ENCODE measurements at regions not wholly inside any gene's neighbourhood (a gene's known extent, or its start where the extent isn't known, plus 50 kb on each side); places are given as distances from the start of the nearest gene placed in this dataset.
"Not testable (repeated sequence)": the region's sequence is repeated elsewhere in the genome, so short reads cannot be mapped to it uniquely, and the experiment has no call there.

DNA sequence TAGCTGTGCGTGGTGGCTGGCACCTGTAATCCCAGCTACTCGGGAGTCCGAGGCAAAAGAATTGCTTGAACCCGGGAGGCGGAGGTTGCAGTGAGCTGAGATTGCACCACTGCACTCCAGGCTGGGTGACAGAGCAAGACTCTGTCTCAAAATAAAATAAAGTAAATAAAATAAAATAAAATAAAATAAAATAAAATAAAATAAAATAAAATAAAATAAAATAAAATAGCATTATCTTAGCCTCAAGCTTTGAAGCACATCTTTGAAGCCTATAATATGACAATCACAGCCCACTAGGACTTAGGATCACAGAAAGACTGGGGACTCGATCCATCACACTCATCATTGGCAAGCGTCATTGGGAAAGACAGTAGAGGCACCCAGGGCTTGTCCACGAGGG is 349.1 kb downstream of the SHANK2 start:
- H3K27ac ChIP-seq, H3K4me3 ChIP-seq: not testable (repeated sequence)

GRCh38 chr11:70906101-70906500 is 346.3 kb downstream of the SHANK2 start:
- H3K27ac ChIP-seq: no peak overlapping the region

DNA sequence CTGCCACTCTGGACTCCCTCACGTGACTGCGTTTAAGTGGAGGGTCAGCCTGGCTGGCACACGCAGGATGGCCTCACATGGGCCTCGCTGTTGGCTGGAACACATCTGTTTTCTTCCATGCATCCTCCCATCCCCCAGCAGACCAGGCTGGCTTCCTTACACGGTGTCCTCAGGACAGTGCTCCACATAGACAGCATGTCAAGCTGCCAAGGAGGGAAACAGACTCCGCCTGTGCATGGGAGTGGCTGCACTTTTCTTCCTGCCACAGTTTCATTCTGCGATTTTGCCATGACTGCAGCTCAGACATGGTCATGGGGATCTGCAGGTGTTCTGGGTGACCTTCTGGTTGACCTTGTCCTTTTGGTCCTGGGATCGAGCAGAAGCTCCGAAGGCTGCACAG is 344.2 kb downstream of the SHANK2 start:
- Histone ChIP-seq H3K27ac (no peak overlapping the region), H3K4me3 (no peak overlapping the region)

More at GRCh38 chr11:70906101-70906500, 346.3 kb downstream of the SHANK2 start:
- H3K4me3 ChIP-seq: no peak overlapping the region

DNA sequence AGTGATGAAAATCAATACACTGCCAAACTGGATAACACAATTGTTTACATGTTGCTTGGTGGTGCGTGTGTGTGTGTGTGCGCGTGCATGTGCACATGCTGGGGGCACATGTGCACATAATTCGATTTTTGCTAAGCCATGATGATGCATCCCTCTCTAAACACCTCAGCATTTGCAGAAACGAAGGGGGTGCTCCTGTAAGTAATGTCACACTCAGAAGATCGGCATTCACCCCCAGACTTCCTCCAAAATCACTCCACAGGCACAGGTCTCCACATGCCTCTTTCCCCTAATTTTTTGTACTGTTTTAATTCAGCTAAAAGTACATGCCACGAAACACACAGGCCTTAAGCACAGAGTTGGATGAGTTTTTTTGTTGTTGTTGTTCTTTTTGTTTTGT is 341.5 kb downstream of the SHANK2 start:
- Histone ChIP-seq H3K4me3 (no peak overlapping the region), H3K27ac (no peak overlapping the region)

DNA sequence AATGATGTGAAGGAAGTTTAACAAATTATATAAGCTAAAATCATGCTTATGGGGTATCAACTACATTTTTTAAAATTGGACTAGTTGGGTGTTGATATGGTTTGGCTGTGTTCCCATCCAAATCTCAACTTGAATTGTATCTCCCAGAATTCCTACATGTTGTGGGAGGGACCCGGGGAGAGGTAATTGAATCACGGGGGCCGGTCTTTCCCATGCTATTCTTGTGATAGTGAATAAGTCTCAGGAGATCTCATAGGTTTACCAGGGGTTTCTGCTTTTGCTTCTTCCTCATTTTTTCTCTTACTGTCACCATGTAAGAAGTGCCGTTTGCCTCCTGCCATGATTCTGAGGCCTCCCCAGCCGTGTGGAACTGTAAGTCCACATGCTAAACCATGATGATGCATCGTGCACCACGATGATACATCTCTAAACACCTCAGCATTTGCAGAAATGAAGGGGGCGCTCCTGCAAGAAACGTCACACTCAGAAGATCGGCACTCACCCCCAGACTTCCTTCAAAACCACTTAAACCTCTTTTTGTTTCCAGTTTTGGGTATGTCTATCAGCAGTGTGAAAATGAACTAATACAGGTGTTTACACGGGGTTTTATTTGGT is 340.0 kb downstream of the SHANK2 start:
- Histone ChIP-seq H3K4me3 (no peak overlapping the region), H3K27ac (no peak overlapping the region)

DNA sequence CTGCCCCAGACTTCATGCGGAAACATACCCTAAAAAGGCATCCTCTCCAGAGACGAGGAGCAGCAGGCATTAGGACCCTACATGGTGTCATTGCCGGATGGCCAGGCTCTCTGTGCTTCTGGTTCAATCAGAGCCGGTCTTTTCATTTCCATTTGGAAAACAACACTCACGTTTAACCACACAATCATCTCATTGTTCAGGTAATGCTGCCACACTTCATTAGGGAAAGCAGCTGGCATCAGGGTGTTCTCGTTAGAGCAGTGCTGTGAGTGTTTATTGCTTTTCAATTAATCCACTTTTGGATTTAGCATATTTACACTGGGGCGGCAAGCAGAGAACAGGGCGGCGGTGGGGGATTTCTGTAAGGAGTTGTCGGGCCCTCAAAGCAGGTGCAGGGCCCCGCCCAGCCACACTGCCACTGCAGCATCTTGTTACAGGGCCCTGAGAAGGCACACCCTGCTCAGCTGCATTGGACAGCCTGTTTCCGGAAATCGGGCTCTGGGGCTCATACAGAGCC is 338.6 kb downstream of the SHANK2 start:
- Histone ChIP-seq H3K4me3 (no peak overlapping the region), H3K27ac (no peak overlapping the region)

DNA sequence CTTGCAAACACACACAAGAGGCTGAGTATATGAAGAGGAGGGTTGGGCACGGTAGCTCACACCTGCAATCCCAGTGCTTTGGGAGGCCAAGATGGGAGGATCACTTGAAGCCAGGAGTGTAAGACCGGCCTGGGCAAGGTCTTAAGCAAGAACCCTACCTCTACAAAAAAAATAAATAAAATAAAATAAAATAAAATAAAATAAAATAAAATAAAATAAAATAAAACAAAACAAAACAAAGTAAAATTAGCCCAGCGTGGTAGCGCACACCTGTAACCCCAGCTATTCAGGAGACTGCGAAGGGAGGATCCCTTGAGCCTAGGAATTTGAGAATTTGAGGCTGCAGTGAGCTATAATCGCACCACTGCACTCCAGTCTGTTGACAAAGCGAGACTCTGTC is 337.9 kb downstream of the SHANK2 start:
- Histone ChIP-seq H3K4me3 (no peak overlapping the region), H3K27ac (no peak overlapping the region)

- no peak overlapping the region for H3K27ac ChIP-seq
These were observed 337.0 kb downstream of the SHANK2 start for GRCh38 chr11:70915158-70915985.

GRCh38 chr11:70916351-70916750 is 336.0 kb downstream of the SHANK2 start:
- no peak overlapping the region for H3K27ac ChIP-seq
- H3K4me3 ChIP-seq: no peak overlapping the region

More at GRCh38 chr11:70915158-70915985, 337.0 kb downstream of the SHANK2 start:
- no peak overlapping the region for H3K4me3 ChIP-seq

GRCh38 chr11:70918242-70918641 is 334.1 kb downstream of the SHANK2 start:
- H3K4me3 ChIP-seq: no peak overlapping the region

DNA sequence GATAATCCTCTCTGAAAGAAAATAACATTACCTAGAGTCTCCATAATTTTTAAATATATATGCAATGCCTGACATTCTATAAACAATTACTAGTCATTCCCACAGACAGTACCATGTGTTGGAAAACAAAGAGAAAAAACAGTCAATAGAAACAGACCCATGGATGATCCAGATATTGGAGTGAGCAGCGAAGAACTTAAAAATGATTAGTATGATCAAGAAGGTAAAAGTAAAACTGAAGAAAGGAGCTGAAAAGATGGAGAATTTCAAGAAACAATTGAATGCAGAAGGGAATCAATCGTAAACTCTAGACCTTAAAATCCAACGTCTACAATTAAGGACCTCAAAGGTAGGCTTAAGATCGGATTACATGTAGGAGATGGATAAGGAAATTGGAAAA is 330.6 kb downstream of the SHANK2 start:
- Histone ChIP-seq H3K4me3 (no peak overlapping the region), H3K27ac (no peak overlapping the region)

More at GRCh38 chr11:70918242-70918641, 334.1 kb downstream of the SHANK2 start:
- H3K27ac ChIP-seq: no peak overlapping the region

DNA sequence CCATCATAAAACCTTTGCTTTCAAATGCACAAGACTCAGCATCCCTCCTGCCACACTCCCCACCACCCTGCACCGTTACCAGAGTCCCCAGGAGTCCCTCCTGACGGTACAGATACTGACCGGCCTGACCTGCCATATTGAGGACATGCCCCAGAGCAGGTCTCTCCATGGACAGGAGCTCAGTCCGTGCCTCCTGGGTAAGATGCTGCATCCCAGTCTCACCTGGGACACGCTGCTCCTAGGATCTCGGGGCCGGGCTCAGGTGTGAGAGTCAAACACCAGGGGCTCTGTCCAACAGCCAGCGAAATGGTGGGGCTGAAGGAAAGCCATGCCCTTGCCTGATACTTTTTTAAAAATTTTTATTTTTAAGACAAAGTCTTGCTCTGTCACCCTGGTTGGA is 328.3 kb downstream of the SHANK2 start:
- Histone ChIP-seq H3K4me3 (no peak overlapping the region), H3K27ac (no peak overlapping the region)

DNA sequence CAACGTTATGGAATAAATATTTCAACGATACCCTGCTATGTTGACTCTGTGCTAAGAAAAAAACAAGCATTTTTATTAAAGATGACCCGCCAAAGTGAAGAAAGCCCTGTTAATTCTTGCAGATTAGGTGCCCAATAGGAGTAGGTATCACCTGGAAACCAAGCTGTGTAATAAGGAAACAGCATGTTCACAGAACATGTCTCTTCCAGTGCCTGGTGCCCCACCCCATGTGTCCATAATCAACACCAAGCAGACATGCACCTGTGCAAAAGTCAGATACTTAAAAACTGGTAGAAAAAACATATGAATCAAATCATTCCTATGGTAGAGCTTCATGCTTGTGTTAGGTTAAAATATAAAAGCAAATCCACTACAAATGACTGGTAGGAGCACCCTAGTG is 327.1 kb downstream of the SHANK2 start:
- Histone ChIP-seq H3K27ac (no peak overlapping the region), H3K4me3 (no peak overlapping the region)

DNA sequence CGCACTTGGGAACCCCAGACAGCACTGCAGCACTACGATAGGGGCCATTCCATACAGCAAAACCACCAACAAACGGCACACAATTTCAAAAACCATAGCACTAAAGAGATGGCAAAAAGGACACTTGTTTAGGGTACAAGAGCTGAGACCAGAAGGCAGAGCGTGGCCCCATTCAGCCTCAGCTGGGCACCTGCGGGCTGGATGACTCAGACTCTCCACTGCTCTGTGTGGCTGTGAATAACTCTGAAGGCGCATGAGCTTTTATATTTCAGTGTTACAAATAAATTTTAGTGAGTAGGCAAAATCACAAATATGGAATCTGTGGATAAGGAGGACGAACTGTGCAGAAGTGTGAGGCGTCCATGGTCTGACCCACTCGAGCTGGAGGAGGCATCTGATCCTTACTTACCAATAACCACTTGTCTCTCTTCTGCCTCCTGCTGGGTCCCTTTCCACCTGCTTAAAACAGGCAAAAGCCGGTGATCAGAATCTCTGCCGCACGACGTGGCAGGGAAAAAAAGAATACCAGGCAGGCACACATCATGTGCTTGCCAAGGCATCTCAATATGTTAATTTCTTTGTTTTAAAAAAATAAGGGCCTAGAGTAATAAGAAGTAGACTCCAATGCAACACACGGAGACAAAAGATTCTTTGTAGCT is 325.7 kb downstream of the SHANK2 start:
- no peak overlapping the region for H3K27ac ChIP-seq
- no peak overlapping the region for H3K4me3 ChIP-seq

DNA sequence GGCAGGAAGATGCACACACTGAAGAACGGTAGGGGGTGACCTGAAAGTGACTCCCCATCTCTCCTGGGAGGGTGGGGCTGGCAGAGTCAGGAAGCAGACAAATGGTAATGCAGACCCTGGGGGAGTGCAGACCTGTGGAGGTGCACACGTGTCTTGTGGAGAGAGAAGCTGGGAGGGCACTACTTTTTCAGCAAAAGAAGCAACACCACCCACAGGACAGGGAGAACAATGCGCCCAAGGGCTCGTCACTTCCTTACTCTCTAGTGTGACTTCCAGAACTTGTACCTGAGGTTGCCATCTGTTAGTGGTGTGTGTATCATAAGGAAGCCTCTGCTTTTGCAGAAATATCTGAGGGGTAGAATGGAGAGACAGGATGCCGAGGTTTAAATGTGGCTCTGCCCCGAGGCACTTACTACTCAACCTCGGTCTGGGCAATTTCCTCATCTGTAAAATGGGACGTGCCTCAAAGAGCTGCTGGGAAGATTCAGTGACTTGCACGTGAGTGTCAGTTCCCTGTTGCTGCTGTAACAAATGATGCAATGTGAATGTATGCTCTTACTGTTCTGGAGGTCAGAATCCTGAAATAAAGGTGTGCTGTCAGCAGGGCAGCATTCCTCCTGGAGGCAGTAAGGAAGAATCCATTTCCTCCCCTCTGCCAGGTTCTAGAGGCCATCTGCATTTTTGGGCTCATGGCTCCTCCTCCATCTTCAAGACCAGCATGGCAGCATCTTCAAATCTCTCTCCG is 323.4 kb downstream of the SHANK2 start:
- no peak overlapping the region for H3K27ac ChIP-seq
- H3K4me3 ChIP-seq: no peak overlapping the region

DNA sequence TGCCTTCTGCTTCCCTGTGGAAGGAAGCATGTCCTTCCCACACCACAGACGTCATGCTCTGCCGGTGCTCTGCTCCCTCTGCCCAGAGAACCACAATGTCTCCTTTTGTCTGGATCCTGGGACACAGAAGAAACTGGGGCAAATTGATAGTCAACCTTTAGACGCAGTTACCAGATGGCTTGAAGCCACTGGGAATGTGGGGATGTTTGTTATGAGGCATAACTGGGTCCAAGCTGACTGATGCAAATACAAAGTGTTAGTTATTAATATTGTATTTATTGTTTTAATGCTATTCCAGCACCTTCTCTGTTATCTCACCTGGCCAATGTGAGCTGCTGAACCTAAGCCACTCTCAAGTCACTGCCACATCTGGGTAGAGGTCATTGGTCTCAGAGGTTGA is 322.2 kb downstream of the SHANK2 start:
- no peak overlapping the region for H3K4me3 ChIP-seq
- no peak overlapping the region for H3K27ac ChIP-seq

DNA sequence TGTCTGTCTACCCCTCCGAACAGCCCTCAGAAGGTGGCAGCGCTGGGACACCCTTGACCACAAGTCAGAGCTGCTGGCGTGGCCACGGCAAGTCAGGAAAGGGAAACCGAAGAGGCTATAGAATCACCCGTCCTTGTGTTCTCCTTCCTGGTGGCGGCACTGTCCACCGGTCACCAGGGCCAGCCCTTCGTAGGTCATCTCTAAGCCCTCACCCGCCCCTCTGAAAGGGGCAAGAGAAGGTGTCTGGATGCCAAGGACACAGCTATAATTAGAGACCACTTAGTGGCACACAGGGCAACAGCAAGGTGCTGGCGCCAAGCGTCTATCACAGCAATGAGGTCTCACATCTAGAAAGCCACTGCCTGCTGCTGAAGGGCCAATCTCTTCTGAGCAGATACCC is 320.9 kb downstream of the SHANK2 start:
- no peak overlapping the region for H3K27ac ChIP-seq
- H3K4me3 ChIP-seq: no peak overlapping the region

DNA sequence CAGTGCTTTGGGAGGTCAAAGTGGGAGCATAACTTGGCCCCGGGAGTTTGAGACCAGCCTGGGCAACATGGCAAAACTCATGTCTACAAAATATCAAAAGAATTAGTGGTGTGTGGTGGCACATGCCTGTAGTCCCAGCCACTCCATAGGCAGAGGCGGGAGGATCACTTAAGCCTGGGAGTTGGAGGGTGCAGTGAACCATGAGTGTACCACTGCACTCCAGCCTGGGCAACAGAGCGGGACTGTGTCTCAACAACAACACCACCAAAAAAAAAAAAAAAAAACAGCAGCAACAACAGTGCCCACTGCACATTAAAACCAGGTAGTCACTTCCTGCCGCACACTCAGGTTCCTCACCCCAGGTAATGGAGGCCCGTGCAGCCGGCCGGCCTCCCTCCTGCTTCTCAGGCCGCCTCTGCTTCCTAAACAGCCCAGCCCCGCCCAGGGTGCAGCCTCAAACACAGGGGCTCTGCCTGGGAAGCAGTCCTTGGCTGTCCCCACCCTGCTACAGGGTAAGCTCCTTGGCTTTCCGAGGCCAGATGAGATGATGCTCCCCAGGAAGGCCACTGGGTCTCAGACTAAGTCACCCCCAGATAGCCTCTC is 318.3 kb downstream of the SHANK2 start:
- Histone ChIP-seq H3K27ac (no peak overlapping the region), H3K4me3 (no peak overlapping the region)

- H3K27ac ChIP-seq: no peak overlapping the region
- H3K4me3 ChIP-seq: no peak overlapping the region
These were observed 317.2 kb downstream of the SHANK2 start for GRCh38 chr11:70935006-70935768.
